ENCODE measurements at regions not wholly inside any gene's neighbourhood (a gene's known extent, or its start where the extent isn't known, plus 50 kb on each side); places are given as distances from the start of the nearest gene placed in this dataset.
"Not testable (repeated sequence)": the region's sequence is repeated elsewhere in the genome, so short reads cannot be mapped to it uniquely, and the experiment has no call there.

GRCh38 chrX:137934887-137935286 lies 369.0 kb downstream of the ZIC3 start:
- H3K27ac ChIP-seq (ENCODE audit: low read length); H3K9ac ChIP-seq (ENCODE audit: low read length); H3K4me3 ChIP-seq (ENCODE audit: low read length); H3K4me2 ChIP-seq (ENCODE audit: low read depth, low read length, poor library complexity, severe bottlenecking); H4K20me1 ChIP-seq (ENCODE audit: insufficient read depth, low read depth, low read length); H3K79me2 ChIP-seq (ENCODE audit: low read length); H2AFZ ChIP-seq (ENCODE audit: low read length); DNase-seq; H3K9me2 ChIP-seq (replicated peaks; ENCODE audit: insufficient read depth, low read length); H3K4me1 ChIP-seq (ENCODE audit: low read length); H3K27me3 ChIP-seq (ENCODE audit: low read length); H3K9me3 ChIP-seq (ENCODE audit: low read length); H3K36me3 ChIP-seq (ENCODE audit: insufficient read depth, low read length): not testable (repeated sequence)

DNA sequence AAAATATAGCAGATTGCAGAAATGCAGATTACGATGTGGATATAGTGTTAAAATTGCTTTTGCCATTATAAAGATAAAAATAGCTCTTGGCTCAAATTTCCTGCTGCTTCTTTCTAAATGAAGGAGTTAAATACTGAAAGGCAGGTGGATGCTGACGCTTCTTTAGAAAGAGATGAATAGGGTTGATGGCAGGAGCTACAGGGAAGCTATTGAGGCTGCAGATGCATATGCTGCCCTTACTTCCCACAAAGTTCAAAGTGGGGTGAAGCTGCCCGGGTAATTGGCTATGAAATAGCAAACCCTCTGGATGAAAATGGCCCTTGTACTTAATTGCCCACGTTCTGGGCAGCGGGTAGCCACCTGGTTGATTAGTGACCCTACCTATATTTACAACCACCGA lies 379.5 kb downstream of the ZIC3 start:
- H3K4me2 ChIP-seq (ENCODE audit: low read depth, low read length, poor library complexity, severe bottlenecking) = no peak overlapping the region
- H3K9me3 ChIP-seq (ENCODE audit: low read length) = peaks cover 8% of the 10 kb centered on the region
- H3K27ac ChIP-seq (ENCODE audit: low read length) = no peak overlapping the region
- H3K79me2 ChIP-seq (ENCODE audit: low read length) = no peaks in the 10 kb centered on the region
- no peaks in the 10 kb centered on the region for H4K20me1 ChIP-seq (ENCODE audit: insufficient read depth, low read depth, low read length)
- H3K4me1 ChIP-seq (ENCODE audit: low read length) = no peaks in the 10 kb centered on the region
- no peak for DNase-seq
- H3K27me3 ChIP-seq (ENCODE audit: low read length) = no peaks in the 10 kb centered on the region
- no peak overlapping the region for H2AFZ ChIP-seq (ENCODE audit: low read length)
- H3K36me3 ChIP-seq (ENCODE audit: insufficient read depth, low read length) = no peaks in the 10 kb centered on the region
- no peaks in the 10 kb centered on the region for H3K9me2 ChIP-seq (replicated peaks; ENCODE audit: insufficient read depth, low read length)
- H3K9ac ChIP-seq (ENCODE audit: low read length) = no peak overlapping the region
- H3K4me3 ChIP-seq (ENCODE audit: low read length) = no peak overlapping the region

DNA sequence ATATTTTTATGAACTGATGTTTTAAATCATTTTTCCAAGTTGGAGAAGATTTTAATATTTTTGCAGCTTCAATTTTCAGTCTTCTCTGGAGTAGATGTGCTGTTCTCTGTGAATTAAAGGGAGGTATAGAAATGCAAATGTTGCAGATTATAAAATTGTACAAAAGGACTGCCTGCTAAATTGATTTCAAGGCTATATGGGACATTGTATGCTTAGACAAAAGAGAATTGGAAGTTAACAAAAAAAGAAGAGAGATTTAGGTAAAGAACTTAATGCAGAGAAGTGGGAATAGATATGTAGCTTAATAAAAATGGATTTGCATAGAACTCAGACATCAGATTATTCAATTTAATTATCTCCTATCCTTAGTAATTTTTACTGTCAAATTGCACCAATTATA lies 403.3 kb downstream of the ZIC3 start:
- no peak overlapping the region for H3K9ac ChIP-seq (ENCODE audit: low read length)
- H3K4me3 ChIP-seq (ENCODE audit: low read length) = no peak overlapping the region
- no peaks in the 10 kb centered on the region for H3K79me2 ChIP-seq (ENCODE audit: low read length)
- no peak overlapping the region for H3K4me2 ChIP-seq (ENCODE audit: low read depth, low read length, poor library complexity, severe bottlenecking)
- no peaks in the 10 kb centered on the region for H3K27me3 ChIP-seq (ENCODE audit: low read length)
- no peaks in the 10 kb centered on the region for H4K20me1 ChIP-seq (ENCODE audit: insufficient read depth, low read depth, low read length)
- DNase-seq = no peak
- no peaks in the 10 kb centered on the region for H3K36me3 ChIP-seq (ENCODE audit: insufficient read depth, low read length)
- no peaks in the 10 kb centered on the region for H3K9me2 ChIP-seq (replicated peaks; ENCODE audit: insufficient read depth, low read length)
- no peak overlapping the region for H2AFZ ChIP-seq (ENCODE audit: low read length)
- H3K9me3 ChIP-seq (ENCODE audit: low read length) = peaks cover 4% of the 10 kb centered on the region
- H3K27ac ChIP-seq (ENCODE audit: low read length) = no peak overlapping the region
- H3K4me1 ChIP-seq (ENCODE audit: low read length) = no peaks in the 10 kb centered on the region

- Histone ChIP-seq H3K27ac (ENCODE audit: low read length) (no peak overlapping the region), H3K9me3 (ENCODE audit: low read length) (peaks cover 6% of the 10 kb centered on the region; the same call in 1 of the 2 replicates), H2AFZ (ENCODE audit: low read length) (no peak overlapping the region), H3K4me2 (ENCODE audit: low read depth, low read length, poor library complexity, severe bottlenecking) (no peak overlapping the region), H4K20me1 (ENCODE audit: insufficient read depth, low read depth, low read length) (no peaks in the 10 kb centered on the region), H3K27me3 (ENCODE audit: low read length) (no peaks in the 10 kb centered on the region), H3K79me2 (ENCODE audit: low read length) (no peaks in the 10 kb centered on the region), H3K9ac (ENCODE audit: low read length) (no peak overlapping the region), H3K4me1 (ENCODE audit: low read length) (no peaks in the 10 kb centered on the region), H3K36me3 (ENCODE audit: insufficient read depth, low read length) (no peaks in the 10 kb centered on the region), H3K9me2 (replicated peaks; ENCODE audit: insufficient read depth, low read length) (no peaks in the 10 kb centered on the region), H3K4me3 (ENCODE audit: low read length) (no peak overlapping the region)
- DNase-seq = no peak
Measured at GRCh38 chrX:137982472-137983172, 416.7 kb downstream of the ZIC3 start.

- Histone ChIP-seq H3K9me2 (replicated peaks; ENCODE audit: insufficient read depth, low read length) (no peaks in the 10 kb centered on the region), H3K79me2 (ENCODE audit: low read length) (no peaks in the 10 kb centered on the region), H3K9ac (ENCODE audit: low read length) (no peak overlapping the region), H3K4me1 (ENCODE audit: low read length) (no peaks in the 10 kb centered on the region), H3K36me3 (ENCODE audit: insufficient read depth, low read length) (no peaks in the 10 kb centered on the region), H3K4me3 (ENCODE audit: low read length) (no peak overlapping the region), H3K27me3 (ENCODE audit: low read length) (no peaks in the 10 kb centered on the region), H2AFZ (ENCODE audit: low read length) (no peak overlapping the region), H3K4me2 (ENCODE audit: low read depth, low read length, poor library complexity, severe bottlenecking) (no peak overlapping the region), H3K27ac (ENCODE audit: low read length) (no peak overlapping the region), H3K9me3 (ENCODE audit: low read length) (no peaks in the 10 kb centered on the region; the same call in 1 of the 2 replicates), H4K20me1 (ENCODE audit: insufficient read depth, low read depth, low read length) (no peaks in the 10 kb centered on the region)
- no peak for DNase-seq
Measured at GRCh38 chrX:137988470-137988869, 422.5 kb downstream of the ZIC3 start.

GRCh38 chrX:137998619-137999018 lies 432.7 kb downstream of the ZIC3 start:
- no peak overlapping the region for H3K4me2 ChIP-seq (ENCODE audit: low read depth, low read length, poor library complexity, severe bottlenecking)
- no peaks in the 10 kb centered on the region for H3K9me3 ChIP-seq (ENCODE audit: low read length)
- H4K20me1 ChIP-seq (ENCODE audit: insufficient read depth, low read depth, low read length) = no peaks in the 10 kb centered on the region
- no peaks in the 10 kb centered on the region for H3K9me2 ChIP-seq (replicated peaks; ENCODE audit: insufficient read depth, low read length)
- H3K4me3 ChIP-seq (ENCODE audit: low read length) = no peak overlapping the region
- H3K36me3 ChIP-seq (ENCODE audit: insufficient read depth, low read length) = no peaks in the 10 kb centered on the region
- no peak overlapping the region for H3K27ac ChIP-seq (ENCODE audit: low read length)
- H3K27me3 ChIP-seq (ENCODE audit: low read length) = no peaks in the 10 kb centered on the region
- no peak for DNase-seq
- no peak overlapping the region for H2AFZ ChIP-seq (ENCODE audit: low read length)
- no peaks in the 10 kb centered on the region for H3K79me2 ChIP-seq (ENCODE audit: low read length)
- no peak overlapping the region for H3K9ac ChIP-seq (ENCODE audit: low read length)
- H3K4me1 ChIP-seq (ENCODE audit: low read length) = no peaks in the 10 kb centered on the region

DNA sequence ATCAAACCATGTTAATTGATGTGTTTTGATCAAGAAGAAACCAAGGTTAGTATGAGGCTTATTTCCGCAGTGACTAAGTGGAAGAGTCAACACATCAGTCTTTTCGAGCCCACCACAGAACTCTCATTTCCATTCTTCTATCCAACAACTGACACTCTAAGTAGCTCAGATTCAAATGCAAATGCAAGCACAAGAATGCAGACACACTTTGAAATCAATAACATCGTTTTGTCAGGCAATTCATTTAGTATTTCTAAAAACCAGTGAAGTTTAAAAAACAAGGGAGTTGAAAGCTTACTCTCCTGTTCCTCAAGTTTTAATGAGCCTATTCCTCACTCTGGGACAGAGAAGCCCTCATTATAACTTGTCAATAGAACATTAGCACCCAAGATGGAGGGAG lies 433.1 kb downstream of the ZIC3 start:
- Histone ChIP-seq H3K27ac (ENCODE audit: low read length) (no peak overlapping the region), H3K4me2 (ENCODE audit: low read depth, low read length, poor library complexity, severe bottlenecking) (no peak overlapping the region), H3K4me3 (ENCODE audit: low read length) (no peak overlapping the region), H2AFZ (ENCODE audit: low read length) (no peak overlapping the region), H3K4me1 (ENCODE audit: low read length) (no peaks in the 10 kb centered on the region), H3K9ac (ENCODE audit: low read length) (no peak overlapping the region), H3K27me3 (ENCODE audit: low read length) (no peaks in the 10 kb centered on the region), H3K36me3 (ENCODE audit: insufficient read depth, low read length) (no peaks in the 10 kb centered on the region), H3K79me2 (ENCODE audit: low read length) (no peaks in the 10 kb centered on the region), H3K9me2 (replicated peaks; ENCODE audit: insufficient read depth, low read length) (no peaks in the 10 kb centered on the region), H4K20me1 (ENCODE audit: insufficient read depth, low read depth, low read length) (no peaks in the 10 kb centered on the region), H3K9me3 (ENCODE audit: low read length) (no peaks in the 10 kb centered on the region)
- no peak for DNase-seq

- Histone ChIP-seq H3K9me2 (replicated peaks; ENCODE audit: insufficient read depth, low read length) (no peaks in the 10 kb centered on the region), H3K9ac (ENCODE audit: low read length) (no peak overlapping the region), H3K9me3 (ENCODE audit: low read length) (no peaks in the 10 kb centered on the region), H3K36me3 (ENCODE audit: insufficient read depth, low read length) (no peaks in the 10 kb centered on the region), H3K4me2 (ENCODE audit: low read depth, low read length, poor library complexity, severe bottlenecking) (no peak overlapping the region), H3K27ac (ENCODE audit: low read length) (no peak overlapping the region), H3K27me3 (ENCODE audit: low read length) (no peaks in the 10 kb centered on the region), H3K79me2 (ENCODE audit: low read length) (no peaks in the 10 kb centered on the region), H4K20me1 (ENCODE audit: insufficient read depth, low read depth, low read length) (no peaks in the 10 kb centered on the region), H3K4me1 (ENCODE audit: low read length) (no peaks in the 10 kb centered on the region), H3K4me3 (ENCODE audit: low read length) (no peak overlapping the region), H2AFZ (ENCODE audit: low read length) (no peak overlapping the region)
- no peak for DNase-seq
Measured at GRCh38 chrX:137999552-137999951, 433.6 kb downstream of the ZIC3 start.

Data from Karpas-422 (cell line).